ENCODE measurements at regions not wholly inside any gene's neighbourhood (a gene's known extent, or its start where the extent isn't known, plus 50 kb on each side); places are given as distances from the start of the nearest gene placed in this dataset.

DNA sequence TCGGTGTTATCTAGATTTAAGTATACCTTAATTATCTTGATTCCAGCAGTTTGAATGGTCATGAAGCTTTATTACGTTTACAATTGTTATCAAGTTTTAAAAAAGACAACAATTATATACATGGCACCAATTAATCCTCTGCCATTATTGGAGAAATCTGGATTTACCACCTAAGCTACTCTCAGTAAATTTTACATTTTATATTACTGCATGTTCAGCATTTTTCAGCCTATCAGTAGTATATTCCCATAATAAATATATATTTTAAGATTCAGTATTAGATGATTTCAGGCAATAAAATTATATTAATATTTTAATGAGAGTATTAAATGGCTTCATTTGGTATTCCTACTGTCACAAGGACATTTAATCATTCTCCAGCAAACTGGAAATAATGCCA lies 264.5 kb upstream of the PRDM9 start:
- TF ChIP-seq CTCF (IDR thresholded peaks at IDR 0.05; ENCODE audit: low read length): no peak
- TF ChIP-seq EZH2 (IDR thresholded peaks at IDR 0.05; ENCODE audit: borderline replicate concordance, low read length): no peak
